Neural progenitor cell (in vitro differentiated cells): ENCODE measurements at regions not wholly inside any gene's neighbourhood (a gene's known extent, or its start where the extent isn't known, plus 50 kb on each side); places are given as distances from the start of the nearest gene placed in this dataset.

Experiments
- CTCF ChIP-seq: fragments of 200-600 bp; sonication (generic); IDR thresholded peaks from 2 replicates; pipeline ENCODE4 v1.5.1; 2017; ENCODE audit warnings: antibody characterized with exemption, mild to moderate bottlenecking
- EZH2 ChIP-seq: fragments of 200-600 bp; sonication (generic); IDR thresholded peaks from 2 replicates; pipeline ENCODE4 v1.6.1; 2017; ENCODE audit warnings: antibody characterized with exemption, mild to moderate bottlenecking, moderate library complexity

DNA sequence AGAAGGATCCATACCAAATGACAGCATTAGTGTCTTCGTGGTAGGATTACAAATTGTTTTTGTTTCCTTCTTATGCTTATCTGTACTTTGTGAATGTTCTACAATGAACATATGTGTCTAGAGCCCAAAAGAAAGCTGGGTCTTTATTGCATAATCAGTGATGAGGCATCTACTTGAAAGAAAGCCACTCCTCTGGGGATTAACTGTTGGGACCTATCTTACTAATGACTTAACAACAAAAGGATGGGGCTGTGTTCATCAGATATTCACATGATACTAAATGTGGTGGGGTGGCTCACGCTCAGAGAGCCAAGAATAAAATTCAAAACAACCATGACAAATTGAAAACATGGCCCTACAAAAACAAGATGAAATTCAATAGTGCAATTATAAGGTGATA is 160.2 kb downstream of the RGS9 start:
- TF ChIP-seq EZH2 (no peak), CTCF (no peak)
